H9 (cell line): ENCODE measurements at regions not wholly inside any gene's neighbourhood (a gene's known extent, or its start where the extent isn't known, plus 50 kb on each side); places are given as distances from the start of the nearest gene placed in this dataset.

ENCODE experiments used
- DNase-seq: peaks from one replicate; pipeline ENCODE4 v3.0.0-alpha.2; 2017
- H2AFZ ChIP-seq: one replicate; pipeline ENCODE4 v1.6.1; 2013; ENCODE audit warnings: mild to moderate bottlenecking, low read length, control low read depth, moderate library complexity
- H2AK5ac ChIP-seq: 2 replicates; pipeline ENCODE4 v1.6.1; 2013; ENCODE audit warnings: low read length, control low read depth, mixed read lengths; ENCODE audit not compliant: insufficient read length
- H2BK120ac ChIP-seq: one replicate; pipeline ENCODE4 v1.6.1; 2013; ENCODE audit warnings: low read depth, mild to moderate bottlenecking, low read length, control low read depth, inconsistent platforms; ENCODE audit not compliant: poor library complexity, severe bottlenecking
- H2BK12ac ChIP-seq: 2 replicates; pipeline ENCODE4 v1.6.1; 2013; ENCODE audit warnings: low read length, control low read depth, mixed read lengths, low read depth; ENCODE audit not compliant: insufficient read length
- H2BK15ac ChIP-seq: 2 replicates; pipeline ENCODE4 v1.6.1; 2013; ENCODE audit warnings: low read depth, low read length, control low read depth
- H2BK20ac ChIP-seq: one replicate; pipeline ENCODE4 v1.6.1; 2013; ENCODE audit warnings: low read depth, mild to moderate bottlenecking, low read length, control low read depth, inconsistent platforms; ENCODE audit not compliant: poor library complexity, severe bottlenecking
- H2BK5ac ChIP-seq: 2 replicates; pipeline ENCODE4 v1.6.1; 2013; ENCODE audit warnings: low read length, control low read depth, mixed read lengths; ENCODE audit not compliant: insufficient read length
- H3K14ac ChIP-seq: 2 replicates; pipeline ENCODE4 v1.6.1; 2013; ENCODE audit warnings: low read length, control low read depth; ENCODE audit not compliant: insufficient read depth
- H3K18ac ChIP-seq: 2 replicates; pipeline ENCODE4 v1.6.1; 2013; ENCODE audit warnings: low read depth, mild to moderate bottlenecking, mixed read lengths, low read length, control low read depth; ENCODE audit not compliant: insufficient read length
- H3K23ac ChIP-seq: 2 replicates; pipeline ENCODE4 v1.6.1; 2013; ENCODE audit warnings: low read length, control low read depth, mixed read lengths, low read depth; ENCODE audit not compliant: insufficient read length
- H3K23me2 ChIP-seq: 2 replicates; pipeline ENCODE4 v1.6.1; 2013; ENCODE audit warnings: low read depth, mild to moderate bottlenecking, mixed read lengths, low read length, control low read depth; ENCODE audit not compliant: insufficient read length, poor library complexity, severe bottlenecking
- H3K27ac ChIP-seq: 2 replicates; pipeline ENCODE4 v1.5.1; 2013; ENCODE audit warnings: low read length, control low read depth, mixed read lengths, low read depth; ENCODE audit not compliant: insufficient read length
- H3K27me3 ChIP-seq: 2 replicates; pipeline ENCODE4 v1.6.1; 2013; ENCODE audit warnings: low read length, control low read depth, inconsistent platforms; ENCODE audit not compliant: insufficient read depth
- H3K4ac ChIP-seq: 2 replicates; pipeline ENCODE4 v1.6.1; 2013; ENCODE audit warnings: low read depth, mild to moderate bottlenecking, control low read depth, inconsistent platforms, low read length, moderate library complexity
- H3K4me1 ChIP-seq: 2 replicates; pipeline ENCODE4 v1.6.1; 2013; ENCODE audit warnings: low read length, control low read depth, inconsistent platforms; ENCODE audit not compliant: insufficient read depth
- H3K4me2 ChIP-seq: 2 replicates; pipeline ENCODE4 v1.6.1; 2013; ENCODE audit warnings: low read length, control low read depth, mixed read lengths; ENCODE audit not compliant: insufficient read length, insufficient read depth
- H3K56ac ChIP-seq: 2 replicates; pipeline ENCODE4 v1.6.1; 2013; ENCODE audit warnings: low read depth, mild to moderate bottlenecking, mixed read lengths, low read length, control low read depth; ENCODE audit not compliant: insufficient read length
- H3K79me1 ChIP-seq: 2 replicates; pipeline ENCODE4 v1.6.1; 2013; ENCODE audit warnings: low read depth, mild to moderate bottlenecking, moderate library complexity, low read length, control low read depth, inconsistent platforms; ENCODE audit not compliant: insufficient read depth, poor library complexity, severe bottlenecking
- H3K79me2 ChIP-seq: 2 replicates; pipeline ENCODE4 v1.6.1; 2013; ENCODE audit warnings: low read length, control low read depth, inconsistent platforms; ENCODE audit not compliant: insufficient read depth
- H3K9ac ChIP-seq: 2 replicates; pipeline ENCODE4 v1.6.1; 2013; ENCODE audit warnings: low read length, control low read depth, mixed read lengths; ENCODE audit not compliant: insufficient read length; ENCODE audit errors: extremely low read depth
- H3K9me3 ChIP-seq: one replicate; pipeline ENCODE4 v1.6.1; 2013; ENCODE audit warnings: low read depth, low read length, inconsistent platforms; ENCODE audit not compliant: control insufficient read depth
- H3T11ph ChIP-seq: one replicate; pipeline ENCODE4 v1.6.1; 2013; ENCODE audit warnings: mild to moderate bottlenecking, low read length, control low read depth, inconsistent platforms
- H4K20me1 ChIP-seq: one replicate; pipeline ENCODE4 v1.6.1; 2013; ENCODE audit not compliant: control insufficient read depth, insufficient read length, insufficient read depth
- H4K5ac ChIP-seq: 2 replicates; pipeline ENCODE4 v1.6.1; 2013; ENCODE audit warnings: low read depth, mild to moderate bottlenecking, mixed read lengths, low read length, control low read depth; ENCODE audit not compliant: insufficient read length
- H4K8ac ChIP-seq: replicated peaks from 2 replicates; pipeline ENCODE4 v1.6.1; 2013; ENCODE audit warnings: low read length, control low read depth, mixed read lengths, low read depth; ENCODE audit not compliant: insufficient read length
- H4K91ac ChIP-seq: 2 replicates; pipeline ENCODE4 v1.6.1; 2013; ENCODE audit warnings: low read depth, mild to moderate bottlenecking, moderate library complexity, mixed read lengths, low read length, control low read depth; ENCODE audit not compliant: insufficient read length
- H3K27ac Mint-ChIP-seq, 3 experiments: 2 replicates in 2 of 3; 3 replicates in 1 of 3; pipeline ENCODE4 v1.8.0; 2020 to 2021; ENCODE audit warnings: mixed read lengths in 3 of 3, mild to moderate bottlenecking in 1 of 3, moderate library complexity in 1 of 3
- H3K27me3 Mint-ChIP-seq: 2 replicates; pipeline ENCODE4 v1.8.0; 2021; ENCODE audit warnings: low read depth, mild to moderate bottlenecking, moderate library complexity, mixed read lengths
- H3K36me3 Mint-ChIP-seq, 3 experiments: 2 replicates in 2 of 3; 3 replicates in 1 of 3; pipeline ENCODE4 v1.8.0; 2020 to 2021; ENCODE audit warnings: low read depth in 3 of 3, mixed read lengths in 3 of 3; ENCODE audit not compliant: insufficient read depth in 1 of 3
- H3K4me1 Mint-ChIP-seq, 2 experiments: 2 replicates each; pipeline ENCODE4 v1.8.0; 2020; ENCODE audit warnings: mixed read lengths in 2 of 2
- H3K4me3 Mint-ChIP-seq, 2 experiments: 2 replicates in 1 of 2; 3 replicates in 1 of 2; pipeline ENCODE4 v1.8.0; 2020 to 2021; ENCODE audit warnings: mild to moderate bottlenecking in 2 of 2, mixed read lengths in 2 of 2, moderate library complexity in 1 of 2
- H3K9me3 Mint-ChIP-seq, 2 experiments: 2 replicates in 1 of 2; 3 replicates in 1 of 2; pipeline ENCODE4 v1.8.0; 2020; ENCODE audit warnings: mild to moderate bottlenecking in 2 of 2, mixed read lengths in 2 of 2, moderate library complexity in 1 of 2
- CTCF ChIP-seq: fragments of 200-600 bp; sonication (generic); conservative IDR thresholded peaks from 3 replicates; pipeline ENCODE4 v1.8.0; 2021; ENCODE audit warnings: antibody characterized with exemption, mild to moderate bottlenecking
- WGBS: extraction: QIAGEN DNeasy Blood & Tissue Kit; methylation state at CpG from one replicate; pipeline ENCODE4 v1.1.7; 2013; ENCODE audit warnings: missing lambda C conversion rate, low lambda C conversion rate, mixed read lengths; ENCODE audit not compliant: insufficient read length; ENCODE audit errors: extremely low coverage; 5-methylcytosine and 5-hydroxymethylcytosine counted together

GRCh38 chr15:62250186-62250585 lies 85.1 kb upstream of the C2CD4B start:
- H2BK5ac ChIP-seq, result no peak overlapping the region
- Mint-ChIP-seq H3K27me3 (peaks cover 10% of the 10 kb centered on the region), H3K9me3 (peaks cover under 1 to 4% of the 10 kb centered on the region in 2 experiments; a peak in 3 of 5 replicates), H3K27ac (no peak overlapping the region), H3K36me3 (peaks cover 0 to 2% (median 0%) of the 10 kb centered on the region in 3 experiments; a peak in 1 of 7 replicates), H3K4me3 (no peak overlapping the region), H3K4me1 (peaks cover 11 to 23% of the 10 kb centered on the region in 2 experiments)
- TF ChIP-seq CTCF, result no peak
- H2BK12ac ChIP-seq, result no peak overlapping the region
- no peak overlapping the region for H3K4me2 ChIP-seq
- no peak overlapping the region for H3K14ac ChIP-seq
- no peak overlapping the region for H3K27ac ChIP-seq
- H2BK15ac ChIP-seq, result no peak overlapping the region
- H3K23ac ChIP-seq, result no peak overlapping the region
- H2BK120ac ChIP-seq, result no peak overlapping the region
- DNase-seq, result no peak
- no peak overlapping the region for H4K5ac ChIP-seq
- no peak overlapping the region for H3T11ph ChIP-seq
- H3K79me2 ChIP-seq, result no peaks in the 10 kb centered on the region
- no peak overlapping the region for H3K56ac ChIP-seq
- H2AK5ac ChIP-seq, result no peak overlapping the region
- no peak overlapping the region for H3K18ac ChIP-seq
- H3K79me1 ChIP-seq, result no peaks in the 10 kb centered on the region
- no peaks in the 10 kb centered on the region for H4K20me1 ChIP-seq
- no peaks in the 10 kb centered on the region for H3K23me2 ChIP-seq
- no peaks in the 10 kb centered on the region for H3K27me3 ChIP-seq
- H3K9ac ChIP-seq, result no peak overlapping the region
- H4K8ac ChIP-seq, result no peak overlapping the region
- no peak overlapping the region for H2AFZ ChIP-seq
- no peak overlapping the region for H4K91ac ChIP-seq
- no peaks in the 10 kb centered on the region for H3K4me1 ChIP-seq
- H3K9me3 ChIP-seq, result no peaks in the 10 kb centered on the region
- H3K4ac ChIP-seq, result no peak overlapping the region
- WGBS, result no CpG with 5 or more reads among the region's 8 CpGs
- H2BK20ac ChIP-seq, result no peak overlapping the region
